ENCODE measurements at regions not wholly inside any gene's neighbourhood (a gene's known extent, or its start where the extent isn't known, plus 50 kb on each side); places are given as distances from the start of the nearest gene placed in this dataset.
"Not testable (repeated sequence)": the region's sequence is repeated elsewhere in the genome, so short reads cannot be mapped to it uniquely, and the experiment has no call there.

DNA sequence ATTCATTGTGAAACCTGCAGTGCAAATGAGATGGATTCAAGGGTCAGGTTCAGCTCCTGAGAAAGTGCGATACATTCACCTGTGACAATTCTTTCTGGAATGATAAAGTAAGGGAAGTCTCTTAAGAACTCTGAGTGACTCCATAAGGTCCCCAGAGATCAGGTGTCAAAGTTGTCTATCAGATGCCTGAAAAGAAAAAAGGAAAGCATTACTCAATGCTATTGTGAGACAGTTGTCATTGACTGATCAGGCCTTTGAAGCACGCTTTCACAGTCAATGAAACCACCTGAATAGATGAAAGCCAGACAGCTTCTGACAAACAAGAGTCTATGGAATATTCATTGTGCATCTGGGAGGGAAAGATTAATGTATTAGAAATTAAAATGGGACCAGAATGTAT is 252.7 kb upstream of the GALNT5 start (continued):
- TF ChIP-seq ZNF331 (CRISPR knock-in tag; IDR thresholded peaks at IDR 0.05; ENCODE audit: low read depth) (no peak), EZH2 (IDR thresholded peaks at IDR 0.05; ENCODE audit: low read depth, unreplicated experiment) (no peak), JUNB (IDR thresholded peaks at IDR 0.05; ENCODE audit: unreplicated experiment) (no peak), NANOG (IDR thresholded peaks at IDR 0.05; ENCODE audit: borderline replicate concordance) (no peak), POLR2AphosphoS5 (IDR thresholded peaks at IDR 0.05; ENCODE audit: low read depth) (no peak)

GRCh38 chr2:157015015-157015575 is 242.4 kb upstream of the GALNT5 start:
- Mint-ChIP-seq H3K4me3 (no peak overlapping the region), H3K4me1 (no peaks in the 10 kb centered on the region; the same call in 2 of the 3 replicates), H3K9me3 (no peaks in the 10 kb centered on the region), H3K36me3 (ENCODE audit: low read depth) (no peaks in the 10 kb centered on the region), H3K27ac (no peak overlapping the region), H3K27me3 (ENCODE audit: insufficient read depth, low read depth, poor library complexity) (no peaks in the 10 kb centered on the region)
- ATAC-seq (no peak), DNase-seq (ENCODE audit: low spot score) (no peak)
- H3K4me2 ChIP-seq, result no peak overlapping the region
- H3K27ac ChIP-seq (ENCODE audit: low read depth), result no peak overlapping the region
- no peak for TF ChIP-seq CTCF (conservative IDR thresholded peaks at IDR 0.05; ENCODE audit: low read depth in 2 of 2)
- no peak for TF ChIP-seq CREB1 (CRISPR knock-in tag; IDR thresholded peaks at IDR 0.05; ENCODE audit: low read depth)
- no peaks in the 10 kb centered on the region for H3K9me2 ChIP-seq (ENCODE audit: insufficient read depth)
- no peaks in the 10 kb centered on the region for H3K79me2 ChIP-seq (replicated peaks; ENCODE audit: insufficient read depth)
- H3K36me3 ChIP-seq (ENCODE audit: insufficient read depth), result no peaks in the 10 kb centered on the region
- H2AFZ ChIP-seq, result no peak overlapping the region
- H4K20me1 ChIP-seq (replicated peaks; ENCODE audit: insufficient read depth), result no peaks in the 10 kb centered on the region
- no peaks in the 10 kb centered on the region for H3K27me3 ChIP-seq (ENCODE audit: insufficient read depth)
- no peak overlapping the region for H3K4me3 ChIP-seq
- H3K4me1 ChIP-seq (ENCODE audit: insufficient read depth), result no peaks in the 10 kb centered on the region
- H3F3A ChIP-seq (replicated peaks; ENCODE audit: low read depth), result no peaks in the 10 kb centered on the region

- H3K27me3 Mint-ChIP-seq (ENCODE audit: insufficient read depth, low read depth, poor library complexity); H3F3A ChIP-seq (replicated peaks; ENCODE audit: low read depth); H3K4me3 Mint-ChIP-seq; ATAC-seq; DNase-seq (ENCODE audit: low spot score); H3K4me2 ChIP-seq; H3K27ac Mint-ChIP-seq; H3K9me2 ChIP-seq (ENCODE audit: insufficient read depth); H3K4me3 ChIP-seq; H3K79me2 ChIP-seq (replicated peaks; ENCODE audit: insufficient read depth); H3K4me1 ChIP-seq (ENCODE audit: insufficient read depth); H3K27me3 ChIP-seq (ENCODE audit: insufficient read depth); H4K20me1 ChIP-seq (replicated peaks; ENCODE audit: insufficient read depth); H3K4me1 Mint-ChIP-seq; H3K36me3 ChIP-seq (ENCODE audit: insufficient read depth); H3K27ac ChIP-seq (ENCODE audit: low read depth): not testable (repeated sequence)
- peaks cover 20% of the 10 kb centered on the region for H3K36me3 Mint-ChIP-seq (ENCODE audit: low read depth)
- peaks cover 20% of the 10 kb centered on the region for H3K9me3 Mint-ChIP-seq
- H2AFZ ChIP-seq, result 0 out of 2 replicates have a peak overlapping the region, but pooled peaks have one; percentile 9
These were observed 234.2 kb upstream of the GALNT5 start for GRCh38 chr2:157023264-157023663.

DNA sequence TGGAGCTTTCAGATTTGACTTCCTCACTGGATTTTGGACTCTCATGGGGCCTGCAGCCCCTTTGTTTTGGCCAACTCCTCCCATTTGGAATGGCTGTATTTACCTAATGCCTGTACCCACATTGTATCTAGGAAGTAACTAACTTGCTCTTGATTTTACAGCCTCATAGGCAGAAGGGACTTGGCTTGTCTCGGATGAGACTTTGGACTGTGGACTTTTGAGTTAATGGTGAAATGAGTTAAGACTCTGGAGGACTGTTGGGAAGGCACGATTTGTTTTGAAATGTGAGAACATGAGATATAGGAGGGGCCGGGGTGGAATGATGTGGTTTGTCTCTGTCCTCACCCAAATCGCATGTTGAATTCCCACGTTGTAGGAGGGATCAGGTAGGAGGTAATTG is 233.4 kb upstream of the GALNT5 start:
- Histone ChIP-seq H3K4me1 (ENCODE audit: insufficient read depth) (no peaks in the 10 kb centered on the region), H3K36me3 (ENCODE audit: insufficient read depth) (no peaks in the 10 kb centered on the region), H3K79me2 (replicated peaks; ENCODE audit: insufficient read depth) (no peaks in the 10 kb centered on the region), H3K4me2 (no peak overlapping the region), H3K27me3 (ENCODE audit: insufficient read depth) (no peaks in the 10 kb centered on the region), H3F3A (replicated peaks; ENCODE audit: low read depth) (no peaks in the 10 kb centered on the region), H2AFZ (no peak overlapping the region), H3K9me2 (ENCODE audit: insufficient read depth) (peaks cover 7% of the 10 kb centered on the region), H3K27ac (ENCODE audit: low read depth) (no peak overlapping the region), H4K20me1 (replicated peaks; ENCODE audit: insufficient read depth) (no peaks in the 10 kb centered on the region), H3K4me3 (no peak overlapping the region)
- Mint-ChIP-seq H3K9me3 (peaks cover 20% of the 10 kb centered on the region), H3K27me3 (ENCODE audit: insufficient read depth, low read depth, poor library complexity) (no peaks in the 10 kb centered on the region), H3K4me1 (peaks cover 6% of the 10 kb centered on the region; the same call in 2 of the 3 replicates), H3K27ac (no peak overlapping the region), H3K36me3 (ENCODE audit: low read depth) (peaks cover 20% of the 10 kb centered on the region), H3K4me3 (no peak overlapping the region)
- no peak for ATAC-seq
- DNase-seq (ENCODE audit: low spot score), result no peak
- TF ChIP-seq POLR2AphosphoS5 (IDR thresholded peaks at IDR 0.05; ENCODE audit: low read depth) (no peak), ZNF331 (CRISPR knock-in tag; IDR thresholded peaks at IDR 0.05; ENCODE audit: low read depth) (no peak), EZH2phosphoT487 (IDR thresholded peaks at IDR 0.05; ENCODE audit: unreplicated experiment) (no peak)
